GM21717 (cell line): ENCODE measurements at regions not wholly inside any gene's neighbourhood (a gene's known extent, or its start where the extent isn't known, plus 50 kb on each side); places are given as distances from the start of the nearest gene placed in this dataset.

ENCODE experiments used
- ATAC-seq: cut with Tn5 transposase; IDR thresholded peaks from one replicate; pipeline ENCODE4 v1.9.1; 2021; ENCODE audit warnings: mild to moderate bottlenecking, moderate library complexity; ENCODE audit not compliant: unreplicated experiment

- ATAC-seq: no peak
These were observed 57.9 kb upstream of the HPF1 start for GRCh38 chr4:169815606-169816005.

- ATAC-seq: no peak
These were observed 53.7 kb upstream of the HPF1 start for GRCh38 chr4:169811476-169811875.

GRCh38 chr4:169810325-169811323, 52.9 kb upstream of the HPF1 start:
- peak; percentile 62 for ATAC-seq

- ATAC-seq: no peak
These were observed 50.3 kb upstream of the HPF1 start for GRCh38 chr4:169807934-169808509.
